ENCODE measurements at regions not wholly inside any gene's neighbourhood (a gene's known extent, or its start where the extent isn't known, plus 50 kb on each side); places are given as distances from the start of the nearest gene placed in this dataset.
"Not testable (repeated sequence)": the region's sequence is repeated elsewhere in the genome, so short reads cannot be mapped to it uniquely, and the experiment has no call there.

DNA sequence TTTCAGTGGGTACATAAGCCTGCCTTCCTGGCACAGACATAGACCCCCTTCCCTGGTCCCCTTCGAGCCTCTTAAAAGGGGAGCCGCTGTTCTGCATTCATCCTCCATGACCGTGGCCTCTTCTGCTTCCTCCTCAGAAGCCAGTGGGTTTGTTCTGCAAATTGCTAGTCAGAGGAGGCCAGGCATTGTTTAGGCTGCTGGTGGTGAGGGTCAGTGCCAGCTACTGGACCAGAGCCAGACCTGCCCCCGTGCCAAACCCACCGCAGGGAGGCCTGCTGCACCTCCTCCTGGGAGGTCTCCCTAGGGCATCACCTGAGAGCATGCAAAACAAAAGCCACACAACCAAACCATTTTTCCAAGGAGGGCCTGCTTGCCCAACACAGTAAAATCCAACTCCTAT lies 178.4 kb downstream of the MIS18A start:
- no peak for DNase-seq
- intact Hi-C loops (cut with DNase I) = no loop called here

DNA sequence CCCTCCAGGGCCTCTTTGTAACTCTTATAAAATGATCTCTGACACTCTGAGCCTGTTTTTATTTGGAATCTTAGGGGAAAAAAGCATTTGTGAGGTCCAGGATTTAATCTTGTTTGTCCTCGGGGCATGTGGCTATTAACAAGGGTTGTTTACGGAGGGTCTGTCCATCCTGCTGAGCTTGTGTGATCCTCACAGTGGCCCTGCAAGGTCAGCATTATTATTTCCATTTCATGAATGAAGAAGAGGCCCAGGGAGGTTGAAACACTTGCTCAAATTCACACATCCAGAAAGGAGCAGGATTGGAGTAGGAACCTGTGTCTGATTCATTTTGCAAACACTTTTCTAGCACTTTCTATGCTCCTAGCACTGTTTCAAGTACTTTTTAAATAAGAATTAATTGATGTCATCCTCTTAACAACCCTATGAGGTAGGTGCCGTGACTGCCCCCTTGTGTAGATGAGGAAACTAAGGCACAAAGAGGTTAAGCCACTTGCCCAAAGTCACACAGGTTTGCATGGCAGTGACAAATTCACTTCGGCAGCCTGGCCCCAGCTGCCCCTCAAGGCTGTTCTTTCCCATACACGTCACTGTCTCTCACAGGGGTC lies 178.9 kb downstream of the MIS18A start:
- no peak for DNase-seq
- intact Hi-C loops (cut with DNase I) = no loop called here

DNA sequence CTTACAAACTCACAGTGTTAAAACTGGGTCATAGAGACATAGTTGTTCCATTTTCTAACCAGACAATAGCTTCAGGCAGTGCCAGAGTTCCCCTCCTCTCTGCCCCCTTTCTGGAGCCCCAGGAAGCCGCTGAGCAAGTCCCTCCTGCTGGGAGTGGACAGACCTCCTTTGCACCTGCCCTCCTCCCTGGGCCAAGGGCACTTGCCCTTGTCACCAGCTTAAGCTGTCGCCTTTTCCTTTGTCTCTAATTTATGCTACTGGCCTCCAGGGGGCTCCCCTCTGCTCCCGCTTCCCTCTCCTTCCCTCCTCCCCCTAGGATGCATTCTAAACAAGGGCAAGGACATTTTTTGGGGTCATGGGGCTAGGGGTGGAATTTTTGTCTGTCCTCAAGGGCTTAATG lies 182.4 kb downstream of the MIS18A start:
- no peak for DNase-seq
- intact Hi-C loops (cut with DNase I) = no loop called here

DNA sequence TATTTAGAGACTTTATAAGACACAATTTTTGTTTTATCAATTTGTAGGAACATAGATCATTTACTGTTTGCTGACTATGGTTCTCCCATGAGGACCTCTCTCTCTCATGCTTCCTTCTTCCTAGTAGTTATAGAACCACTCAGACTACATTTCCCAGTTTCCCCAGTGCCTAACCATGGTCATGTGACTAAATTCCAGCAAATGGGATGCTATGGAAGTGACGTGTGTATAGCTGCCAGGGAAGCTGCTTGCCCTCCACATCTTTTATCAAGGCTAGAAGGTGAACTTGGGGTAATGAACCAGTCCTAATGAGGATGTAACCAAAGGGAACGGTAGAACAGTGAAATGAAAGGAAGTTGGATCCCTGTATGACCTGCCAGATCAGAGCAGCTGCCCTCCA lies 184.0 kb downstream of the MIS18A start:
- DNase-seq = no peak
- intact Hi-C loops (cut with DNase I) = no loop called here

GRCh38 chr21:32093646-32094462 lies 185.0 kb downstream of the MIS18A start:
- intact Hi-C loops (cut with DNase I) = no loop called here
- DNase-seq = no peak

DNA sequence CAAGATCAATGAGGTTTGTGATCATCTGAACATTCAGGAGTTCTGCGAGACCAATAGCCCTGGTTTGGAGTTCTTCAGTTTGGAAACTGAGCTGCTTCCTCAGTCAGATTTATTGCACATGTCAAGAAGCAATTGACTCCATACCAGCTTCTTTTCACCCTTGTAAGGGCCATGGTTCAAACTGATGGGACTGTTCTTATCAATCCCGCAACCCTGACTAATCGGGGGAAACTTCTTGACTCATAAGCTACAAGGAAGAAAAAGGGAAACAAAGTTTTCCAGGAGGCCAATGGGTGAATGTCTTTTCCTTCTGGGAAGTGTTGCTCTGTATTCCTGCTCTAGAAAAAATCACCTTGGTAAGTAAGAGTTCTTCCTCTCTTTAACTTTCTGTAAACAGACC lies 187.9 kb downstream of the MIS18A start:
- no peak for DNase-seq
- intact Hi-C loops (cut with DNase I) = no loop called here

DNA sequence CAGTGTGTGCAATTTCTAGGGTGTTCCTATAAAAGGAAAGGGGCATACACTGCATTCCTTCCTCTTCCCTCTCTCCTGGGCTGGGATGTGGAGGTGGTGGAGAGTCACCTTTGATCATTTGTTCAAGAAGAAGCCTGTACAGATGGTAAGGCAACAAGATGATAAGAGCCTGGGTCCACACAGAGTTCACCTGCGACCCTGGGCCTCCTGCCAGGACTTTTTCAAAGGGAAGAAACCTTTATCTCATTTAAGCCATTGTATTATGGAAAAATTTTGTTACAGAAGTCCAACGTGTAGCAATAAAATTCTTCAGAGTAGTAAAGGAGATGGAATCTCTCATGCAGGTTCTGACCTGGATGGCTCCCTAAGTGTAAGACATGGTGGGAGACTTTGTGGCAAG lies 189.1 kb downstream of the MIS18A start:
- no peak for DNase-seq
- intact Hi-C loops (cut with DNase I) = no loop called here

DNA sequence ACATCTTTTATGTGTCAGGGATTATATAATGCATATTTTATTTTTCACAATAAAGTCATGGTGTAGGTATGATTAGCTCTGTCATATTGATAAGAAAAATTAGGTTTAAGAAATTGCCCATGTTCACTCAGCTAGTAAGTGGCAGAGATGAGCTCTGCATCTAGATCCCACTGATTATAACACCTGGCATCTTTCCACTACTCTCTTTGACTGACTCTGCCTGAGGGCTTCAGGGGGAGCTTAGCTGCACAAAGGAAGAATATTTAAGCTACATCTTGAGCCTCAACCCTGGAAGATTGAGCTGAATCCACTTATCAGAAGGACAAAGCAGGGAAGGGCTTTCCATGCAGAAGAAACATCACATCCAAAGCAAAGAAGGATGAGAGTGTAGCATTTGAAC lies 190.4 kb downstream of the MIS18A start:
- intact Hi-C loops (cut with DNase I) = no loop called here
- no peak for DNase-seq

DNA sequence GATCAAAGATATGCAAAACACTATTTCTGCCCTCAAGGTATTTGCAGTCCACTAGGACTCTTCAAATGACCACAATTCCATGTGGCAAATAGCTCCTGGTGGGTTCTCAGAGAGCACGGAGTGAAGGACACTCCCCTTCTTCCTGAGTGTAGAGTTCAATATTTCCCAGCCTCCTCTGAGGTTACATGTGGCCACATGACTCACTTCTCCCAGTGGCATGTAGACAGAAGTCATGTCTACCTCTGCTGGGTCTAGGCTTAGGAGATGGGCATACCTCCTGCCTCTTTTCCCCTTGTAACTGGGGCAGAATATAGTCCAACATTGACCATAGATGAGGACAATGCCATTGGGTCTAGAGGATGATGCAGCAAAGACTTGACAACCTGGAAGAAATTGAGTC lies 191.4 kb downstream of the MIS18A start:
- no peak for DNase-seq
- intact Hi-C loops (cut with DNase I) = no loop called here

GRCh38 chr21:32083197-32083596 lies 195.7 kb downstream of the MIS18A start:
- intact Hi-C loops (cut with DNase I) = no loop called here

DNA sequence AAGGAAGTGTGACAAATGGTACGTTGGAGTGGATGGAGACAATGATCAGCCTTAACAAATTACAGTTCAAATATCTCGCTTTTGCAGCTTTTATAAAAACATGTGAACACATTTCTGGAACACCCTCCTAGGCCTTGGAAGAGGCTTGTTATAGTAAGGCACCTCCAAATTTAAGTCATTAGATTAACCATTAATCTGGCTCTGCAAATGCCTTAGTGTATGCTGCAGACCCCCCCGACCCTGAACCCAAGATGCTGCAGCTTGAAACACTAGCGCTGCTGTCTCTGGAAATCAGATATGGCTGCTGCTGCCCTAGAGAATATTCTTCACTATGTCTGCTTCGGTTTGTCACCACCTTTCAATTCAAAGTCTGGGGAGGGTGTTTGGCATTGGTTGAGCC lies 196.4 kb downstream of the MIS18A start:
- intact Hi-C loops (cut with DNase I) = no loop called here
- no peak for DNase-seq

More at GRCh38 chr21:32083197-32083596, 195.7 kb downstream of the MIS18A start:
- no peak for DNase-seq

GRCh38 chr21:32073593-32073992 lies 200.8 kb downstream of the HUNK start:
- intact Hi-C loops (cut with DNase I) = no loop called here
- DNase-seq = peak in 1 of 10 donors; percentile 32

DNA sequence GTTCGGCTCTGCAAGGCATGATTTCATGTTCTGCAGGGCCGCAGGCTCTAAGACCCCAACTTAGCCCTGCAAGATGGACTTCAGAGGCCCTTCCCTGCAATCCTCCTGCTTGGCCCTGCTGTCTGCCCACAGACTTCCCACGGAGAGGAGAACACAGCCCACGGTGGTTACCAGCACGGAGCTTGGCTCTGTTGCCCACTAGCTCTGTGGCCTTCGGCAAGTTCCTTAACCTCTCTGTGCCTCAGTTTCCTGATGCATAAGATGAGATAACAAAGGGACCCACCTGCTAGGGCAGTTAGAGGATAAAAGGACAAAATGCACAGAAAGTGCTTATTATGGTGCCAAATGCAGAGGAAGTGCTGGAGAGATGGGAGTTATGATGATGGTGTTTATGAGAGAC lies 200.4 kb downstream of the HUNK start:
- intact Hi-C loops (cut with DNase I) = no loop called here

GRCh38 chr21:32071620-32072019 lies 198.8 kb downstream of the HUNK start:
- DNase-seq = peak in 1 of 10 donors; percentile 2
- intact Hi-C loops (cut with DNase I) = not testable (repeated sequence)

More for the DNA sequence above, 200.4 kb downstream of the HUNK start:
- DNase-seq = peak in 1 of 10 donors; percentile 28

GRCh38 chr21:32070676-32071330 lies 198.0 kb downstream of the HUNK start:
- intact Hi-C loops (cut with DNase I) = no loop called here
- DNase-seq = peak in 1 of 10 donors; percentile 21

DNA sequence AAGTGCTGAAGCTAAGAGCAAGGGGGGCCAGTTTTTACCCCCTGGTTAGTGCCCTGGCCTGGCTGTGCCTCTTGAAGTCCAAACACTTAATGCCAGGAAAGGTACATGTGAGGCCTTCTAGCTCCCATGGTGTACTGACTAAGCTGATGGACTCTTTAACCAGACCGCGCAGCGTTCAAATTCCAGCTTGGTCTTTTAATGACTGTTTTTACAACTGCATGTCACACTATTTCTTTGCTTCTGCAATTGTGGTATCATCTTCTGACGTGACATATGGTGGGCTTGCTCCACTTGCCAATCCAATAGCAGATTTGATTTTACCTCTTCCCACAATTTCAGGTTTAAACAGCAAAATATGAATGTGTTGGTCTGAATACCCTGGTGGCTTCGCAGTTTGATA lies 197.3 kb downstream of the HUNK start:
- intact Hi-C loops (cut with DNase I) = no loop called here
- DNase-seq = peak in 1 of 10 donors; percentile 6

GRCh38 chr21:32065654-32066053 lies 192.8 kb downstream of the HUNK start:
- intact Hi-C loops (cut with DNase I) = no loop called here
- DNase-seq = peak in 1 of 10 donors; percentile 19

DNA sequence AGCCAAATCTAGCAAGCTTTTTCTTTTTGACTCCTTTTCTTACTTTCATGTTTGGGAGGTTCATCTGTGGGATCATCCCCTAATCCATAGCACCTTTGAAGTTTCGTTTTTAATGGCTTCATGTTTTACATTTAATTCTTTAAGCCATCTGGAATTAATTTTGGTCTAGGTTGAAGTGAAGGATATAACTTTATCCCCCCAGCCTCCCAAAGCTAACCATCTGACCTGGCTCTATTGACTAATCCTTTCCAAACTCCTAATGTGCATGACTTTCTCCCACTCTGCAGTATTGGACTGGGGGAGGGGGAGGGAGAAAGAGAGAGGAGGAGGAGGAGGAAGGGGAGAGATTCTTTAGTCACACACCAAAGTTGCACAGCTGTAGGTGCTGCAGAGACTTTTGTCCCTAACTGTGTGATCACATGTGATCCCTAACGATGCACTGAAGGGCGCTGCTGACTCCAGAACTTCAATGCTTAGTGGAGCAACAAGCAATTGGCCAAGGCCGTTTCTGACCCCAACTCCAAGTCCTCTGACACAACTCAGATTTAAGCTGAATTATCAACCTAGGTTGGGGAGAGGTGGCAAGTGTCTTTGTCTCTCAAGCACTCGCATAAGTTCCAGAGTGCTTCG lies 191.6 kb downstream of the HUNK start:
- DNase-seq = peak in 1 of 10 donors; percentile 3
- intact Hi-C loops (cut with DNase I) = no loop called here

DNA sequence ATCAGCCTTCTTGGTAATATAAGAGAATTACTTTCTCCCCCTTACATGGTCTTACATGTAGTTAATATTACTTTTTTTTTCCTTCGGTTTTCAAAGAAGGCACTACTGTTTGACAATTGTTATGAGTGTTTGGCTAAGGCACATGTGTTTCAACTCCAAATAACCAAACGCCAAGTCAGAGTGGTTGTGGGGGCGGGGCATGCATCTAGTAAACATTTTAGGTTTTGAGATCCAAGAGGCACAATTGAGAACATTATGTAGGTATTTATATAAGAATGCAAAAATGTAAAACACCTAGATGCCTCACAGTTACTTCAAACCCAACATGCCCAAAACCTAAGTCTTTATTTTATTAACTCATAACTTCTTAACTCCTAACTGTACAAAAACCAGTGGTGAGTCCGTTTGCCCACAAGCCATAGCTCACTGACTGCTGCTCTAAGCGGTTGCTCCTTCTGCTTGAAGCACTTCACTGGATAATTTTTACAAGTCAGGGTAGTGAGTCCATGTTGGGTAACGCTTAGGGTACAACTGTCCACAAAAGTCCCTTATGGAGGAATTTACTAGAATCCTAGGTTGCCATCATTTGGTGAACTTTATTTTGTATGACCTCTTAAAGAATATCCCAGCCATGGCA lies 189.9 kb downstream of the HUNK start:
- DNase-seq = peak in 1 of 10 donors; percentile 35
- intact Hi-C loops (cut with DNase I) = no loop called here

DNA sequence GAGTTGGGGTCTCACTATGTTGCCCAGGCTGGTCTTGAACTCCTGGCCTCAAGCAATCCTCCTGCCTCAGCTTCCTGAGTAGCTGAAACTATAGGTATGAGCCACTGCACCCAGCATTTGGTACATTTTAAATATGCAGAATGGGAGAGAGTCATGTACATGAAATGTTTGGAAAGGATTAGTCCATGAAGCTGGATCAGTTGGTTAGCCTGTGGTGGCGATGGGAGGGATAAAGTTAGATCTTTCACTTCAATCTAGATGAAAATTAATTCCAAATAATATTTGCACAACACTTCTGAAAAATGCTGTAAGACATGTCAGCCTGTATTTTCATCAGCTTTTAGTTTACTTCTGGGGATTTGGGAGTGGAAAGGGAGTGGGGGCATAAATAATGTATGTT lies 188.9 kb downstream of the HUNK start:
- intact Hi-C loops (cut with DNase I) = no loop called here
- no peak for DNase-seq

DNA sequence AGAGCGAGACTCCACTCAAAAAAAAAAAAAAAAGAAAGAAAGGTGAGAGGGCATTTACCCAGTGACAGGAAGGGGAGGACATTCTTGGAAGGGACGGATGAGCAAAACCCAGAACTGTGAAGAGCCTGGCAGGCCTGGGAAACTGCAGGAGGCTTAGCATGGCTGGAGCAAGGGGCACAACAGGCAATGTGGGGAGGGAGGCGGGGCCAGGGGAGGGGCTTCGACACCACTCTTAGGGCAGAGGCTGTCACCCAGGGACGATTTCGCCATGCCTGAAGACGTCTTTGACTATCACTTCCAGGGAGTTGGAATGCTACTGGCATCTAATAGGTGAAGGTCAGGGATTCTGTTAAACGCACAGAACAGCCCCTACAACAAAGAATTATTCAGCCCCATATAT lies 184.0 kb downstream of the HUNK start:
- peak in 1 of 10 donors; percentile 52 for DNase-seq
- intact Hi-C loops (cut with DNase I) = no loop called here
